ENCODE measurements at regions not wholly inside any gene's neighbourhood (a gene's known extent, or its start where the extent isn't known, plus 50 kb on each side); places are given as distances from the start of the nearest gene placed in this dataset.

- TF ChIP-seq, protein P1, sequence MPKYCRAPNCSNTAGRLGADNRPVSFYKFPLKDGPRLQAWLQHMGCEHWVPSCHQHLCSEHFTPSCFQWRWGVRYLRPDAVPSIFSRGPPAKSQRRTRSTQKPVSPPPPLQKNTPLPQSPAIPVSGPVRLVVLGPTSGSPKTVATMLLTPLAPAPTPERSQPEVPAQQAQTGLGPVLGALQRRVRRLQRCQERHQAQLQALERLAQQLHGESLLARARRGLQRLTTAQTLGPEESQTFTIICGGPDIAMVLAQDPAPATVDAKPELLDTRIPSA (CRISPR knock-in tag; IDR thresholded peaks at IDR 0.05; ENCODE audit: borderline replicate concordance), result no peak
- TF ChIP-seq CHD2 (IDR thresholded peaks at IDR 0.05; ENCODE audit: low read depth, low read length), result no peak
- no peak for TF ChIP-seq NR2C2 (CRISPR knock-in tag; IDR thresholded peaks at IDR 0.05; ENCODE audit: borderline replicate concordance)
- no peak for TF ChIP-seq ZNF251 (CRISPR knock-in tag; IDR thresholded peaks at IDR 0.05)
- no peak for TF ChIP-seq RBAK (CRISPR knock-in tag; IDR thresholded peaks at IDR 0.05)
- TF ChIP-seq, protein P2, sequence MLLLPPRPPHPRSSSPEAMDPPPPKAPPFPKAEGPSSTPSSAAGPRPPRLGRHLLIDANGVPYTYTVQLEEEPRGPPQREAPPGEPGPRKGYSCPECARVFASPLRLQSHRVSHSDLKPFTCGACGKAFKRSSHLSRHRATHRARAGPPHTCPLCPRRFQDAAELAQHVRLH (CRISPR knock-in tag; IDR thresholded peaks at IDR 0.05; ENCODE audit: borderline replicate concordance, low read depth), result no peak
- TF ChIP-seq TAF1 (CRISPR knock-in tag; IDR thresholded peaks at IDR 0.05), result no peak
- no peak for TF ChIP-seq ZNF788 (CRISPR knock-in tag; IDR thresholded peaks at IDR 0.05; ENCODE audit: borderline replicate concordance)
- no peak for TF ChIP-seq POLR2AphosphoS5 (IDR thresholded peaks at IDR 0.05; ENCODE audit: low read depth, low read length)
- TF ChIP-seq PHF21A (CRISPR knock-in tag; IDR thresholded peaks at IDR 0.05), result no peak
- no peak for TF ChIP-seq TOPORS (CRISPR knock-in tag; IDR thresholded peaks at IDR 0.05)
Observed at GRCh38 chr14:95465358-95465757, 51.1 kb downstream of the SYNE3 start.

Measured in HepG2 (cell line).